GM12878 (cell line): ENCODE measurements at regions not wholly inside any gene's neighbourhood (a gene's known extent, or its start where the extent isn't known, plus 50 kb on each side); places are given as distances from the start of the nearest gene placed in this dataset.

ENCODE experiments used
- ATAC-seq: fragments of 200-7000 bp; cut with Tn5 transposase; 3 replicates; pipeline ENCODE4 v1.9.1; 2020; ENCODE audit warnings: mild to moderate bottlenecking, moderate library complexity
- BruUV-seq: library from RNA; stranded (reverse); fragments of 400-500 nt; replicated peaks from 2 replicates; lab custom pipeline; 2021; lab: Mats Ljungman, UMichigan
- CTCF ChIA-PET: fragments of 300-600 bp; sonication (Branson Sonifier 250); formaldehyde crosslinking; extraction: SDS; loops from one replicate; lab custom pipeline; 2021; ENCODE audit warnings: inconsistent platforms; lab: Yijun Ruan, JAX
- POLR2A ChIA-PET: fragments of 350-600 bp; formaldehyde crosslinking; extraction: SDS; loops from one replicate; lab custom pipeline; 2021; ENCODE audit warnings: inconsistent platforms; lab: Charles Lee
- RAD21 ChIA-PET: fragments of 300-600 bp; sonication (Branson Sonifier 250); formaldehyde crosslinking; loops from one replicate; lab custom pipeline; 2023; ENCODE audit warnings: antibody characterized with exemption; ENCODE audit not compliant: unreplicated experiment; lab: Charles Lee
- SMC1A ChIA-PET: fragments of 300-600 bp; sonication (Branson Sonifier 250); formaldehyde crosslinking; loops from one replicate; lab custom pipeline; 2023; ENCODE audit not compliant: unreplicated experiment, uncharacterized antibody; lab: Charles Lee
- DNase-seq: peaks from one replicate; pipeline ENCODE4 v3.0.0-alpha.2; 2011; ENCODE audit warnings: low read depth, low spot score
- FAIRE-seq: peaks from 3 replicates; lab custom pipeline; 2011; peaks lifted over from hg19 to GRCh38; lab: Jason Lieb, UNC
- H2AFZ ChIP-seq: 2 replicates; pipeline ENCODE4 v1.6.0; 2011; ENCODE audit warnings: low read depth, low read length, control low read depth; ENCODE audit not compliant: control insufficient read depth
- H3K27ac ChIP-seq: 2 replicates; pipeline ENCODE4 v1.5.1; 2011; ENCODE audit warnings: control low read depth; ENCODE audit not compliant: control insufficient read depth, insufficient read depth
- H3K27me3 ChIP-seq, 2 experiments: replicated peaks in 1 of 2; 2 replicates each; pipeline versions ENCODE4 v1.6.0 to v1.6.1; 2011; ENCODE audit warnings: low read length in 1 of 2; ENCODE audit not compliant: control insufficient read depth in 2 of 2, insufficient read depth in 2 of 2
- H3K36me3 ChIP-seq, 2 experiments: 2 replicates each; pipeline ENCODE4 v1.5.1; 2011; ENCODE audit warnings: low read length in 1 of 2; ENCODE audit not compliant: control insufficient read depth in 2 of 2, insufficient read depth in 2 of 2
- H3K4me1 ChIP-seq: 2 replicates; pipeline ENCODE4 v1.6.1; 2011; ENCODE audit warnings: mild to moderate bottlenecking, low read length, moderate library complexity, mixed read lengths; ENCODE audit not compliant: control insufficient read depth, insufficient read depth
- H3K4me2 ChIP-seq: 2 replicates; pipeline ENCODE4 v1.6.0; 2011; ENCODE audit warnings: control low read depth; ENCODE audit not compliant: control insufficient read depth, insufficient read depth
- H3K4me3 ChIP-seq: fragments of 200-600 bp; sonication (generic); 2 replicates; pipeline ENCODE4 v1.5.1; 2016
- H3K79me2 ChIP-seq: 2 replicates; pipeline ENCODE4 v1.6.0; 2011; ENCODE audit warnings: low read length; ENCODE audit not compliant: control insufficient read depth, insufficient read depth
- H3K9ac ChIP-seq: 2 replicates; pipeline ENCODE4 v1.8.0; 2011; ENCODE audit warnings: low read length, control low read depth, mixed read lengths; ENCODE audit not compliant: control insufficient read depth, insufficient read depth
- H3K9me3 ChIP-seq: replicated peaks from 3 replicates; pipeline ENCODE4 v1.5.1; 2011; ENCODE audit warnings: mild to moderate bottlenecking, low read length; ENCODE audit not compliant: control insufficient read depth, insufficient read depth
- H4K20me1 ChIP-seq: 2 replicates; pipeline ENCODE4 v1.6.0; 2011; ENCODE audit not compliant: control insufficient read depth, insufficient read depth
- ETV6 ChIP-seq, 2 experiments: fragments of 450-650 bp in 1 of 2; IDR thresholded peaks in 1 of 2; conservative IDR thresholded peaks in 1 of 2; 2 replicates each; pipeline ENCODE4 v1.6.1; 2014; ENCODE audit warnings: antibody characterized with exemption in 1 of 2, borderline replicate concordance in 1 of 2, low read depth in 1 of 2, mild to moderate bottlenecking in 1 of 2, moderate library complexity in 1 of 2
- GABPA ChIP-seq: IDR thresholded peaks from 2 replicates; pipeline ENCODE4 v1.6.1; 2014; ENCODE audit warnings: antibody characterized with exemption, low read depth, mild to moderate bottlenecking, inconsistent platforms
- JUND ChIP-seq: IDR thresholded peaks from 2 replicates; pipeline ENCODE4 v1.6.1; 2012; ENCODE audit warnings: low read depth, mild to moderate bottlenecking, low read length, improper control_type of control experiment, moderate library complexity
- PML ChIP-seq: IDR thresholded peaks from 2 replicates; pipeline ENCODE4 v1.6.1; 2012; ENCODE audit warnings: low read length, inconsistent platforms
- SREBF2 ChIP-seq: IDR thresholded peaks from 2 replicates; pipeline ENCODE4 v1.6.1; 2012; ENCODE audit warnings: mild to moderate bottlenecking, low read length
- ZNF207 ChIP-seq: fragments of 450-650 bp; IDR thresholded peaks from 2 replicates; pipeline ENCODE4 v1.6.1; 2014; ENCODE audit warnings: antibody characterized with exemption, mild to moderate bottlenecking, borderline replicate concordance
- WGBS: methylation state at CpG from one replicate; pipeline ENCODE4 v1.1.6; 2016; ENCODE audit warnings: low lambda C conversion rate; ENCODE audit not compliant: insufficient replicate concordance, insufficient coverage; ENCODE audit errors: missing lambda C conversion rate; 5-methylcytosine and 5-hydroxymethylcytosine counted together
- in situ Hi-C: fragments of 300-500 bp; cut with MboI; formaldehyde crosslinking; loops from 9 replicates; pipeline ENCODE4 v1.14.3; 2018; ENCODE audit warnings: mixed read lengths
- intact Hi-C: fragments of 100-400 bp; cut with micrococcal nuclease; formaldehyde crosslinking; loops from one replicate; pipeline ENCODE4 v1.14.2; 2022; ENCODE audit not compliant: unreplicated experiment
- TF ChIP-seq, protein P1 (sequence below): fragments of 450-650 bp; IDR thresholded peaks from 2 replicates; pipeline ENCODE4 v1.6.1; 2014; ENCODE audit warnings: mild to moderate bottlenecking

DNA sequence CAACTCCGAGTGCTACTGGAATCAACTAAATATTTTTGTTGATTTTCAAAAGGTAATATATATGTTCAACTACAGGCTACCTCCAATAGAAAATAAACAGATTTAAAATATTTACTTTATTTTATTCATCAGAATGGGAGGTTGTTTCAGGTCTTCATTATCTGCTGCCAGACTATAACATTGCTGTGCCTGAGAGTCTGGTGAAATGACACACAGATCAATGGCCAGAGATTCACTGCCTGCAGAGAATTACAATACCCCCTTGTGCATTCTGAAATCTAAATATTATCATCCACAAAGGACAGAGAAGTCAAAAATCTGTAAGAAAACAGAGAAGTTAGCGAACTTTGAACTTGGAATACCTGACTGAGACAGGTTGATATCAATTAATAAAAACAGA, 667.8 kb upstream of the GJE1 start:
- ATAC-seq (no peak), DNase-seq (no peak), FAIRE-seq (no peak)
- CTCF ChIA-PET: interaction anchor here (1.5 kb wide), 1 partner anchor 27 kb away, joined by 3 read pairs; no protein-coding TSS in a partner anchor
- TF ChIP-seq PML (no peak), SREBF2 (no peak), ETV6 (conservative IDR thresholded peaks at IDR 0.05 in 1 of 2, IDR thresholded peaks at IDR 0.05 in 1 of 2; ENCODE audit: borderline replicate concordance in 1 of 2, low read depth in 1 of 2) (no peak), ZNF207 (no peak), GABPA (no peak), JUND (no peak)
- TF ChIP-seq, protein P1, sequence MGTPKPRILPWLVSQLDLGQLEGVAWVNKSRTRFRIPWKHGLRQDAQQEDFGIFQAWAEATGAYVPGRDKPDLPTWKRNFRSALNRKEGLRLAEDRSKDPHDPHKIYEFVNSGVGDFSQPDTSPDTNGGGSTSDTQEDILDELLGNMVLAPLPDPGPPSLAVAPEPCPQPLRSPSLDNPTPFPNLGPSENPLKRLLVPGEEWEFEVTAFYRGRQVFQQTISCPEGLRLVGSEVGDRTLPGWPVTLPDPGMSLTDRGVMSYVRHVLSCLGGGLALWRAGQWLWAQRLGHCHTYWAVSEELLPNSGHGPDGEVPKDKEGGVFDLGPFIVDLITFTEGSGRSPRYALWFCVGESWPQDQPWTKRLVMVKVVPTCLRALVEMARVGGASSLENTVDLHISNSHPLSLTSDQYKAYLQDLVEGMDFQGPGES: no peak
- H3K9ac ChIP-seq: no peak overlapping the region
- SMC1A ChIA-PET: interaction anchor here (1.3 to 2.8 kb wide), 4 partner anchors 19 to 138 kb away, joined by 3 to 31 read pairs (median 4); no protein-coding TSS in a partner anchor
- H3K27ac ChIP-seq: no peak overlapping the region
- no peak overlapping the region for H3K4me3 ChIP-seq
- no peaks in the 10 kb centered on the region for H4K20me1 ChIP-seq
- no peak overlapping the region for H3K4me2 ChIP-seq
- H3K36me3 ChIP-seq: no peaks in the 10 kb centered on the region
- no TSS peak for BruUV-seq
- intact Hi-C loops: no loop called here
- H3K9me3 ChIP-seq: peaks cover 3% of the 10 kb centered on the region; the same call in 2 of the 3 replicates
- H2AFZ ChIP-seq: no peak overlapping the region
- RAD21 ChIA-PET: interaction anchor here (2.6 kb wide), 1 partner anchor 19 kb away, joined by 22 read pairs; no protein-coding TSS in a partner anchor
- POLR2A ChIA-PET: interaction anchor here (1.9 kb wide), 1 partner anchor 19 kb away, joined by 10 read pairs; no protein-coding TSS in a partner anchor
- 68% methylated on average over 2 of the region's 2 CpGs for WGBS
- H3K79me2 ChIP-seq: no peaks in the 10 kb centered on the region
- peaks cover 9% of the 10 kb centered on the region for H3K4me1 ChIP-seq
- in situ Hi-C loops: no loop called here
- no peaks in the 10 kb centered on the region for H3K27me3 ChIP-seq
